GM19468 (cell line): ENCODE measurements at regions not wholly inside any gene's neighbourhood (a gene's known extent, or its start where the extent isn't known, plus 50 kb on each side); places are given as distances from the start of the nearest gene placed in this dataset.
"Not testable (repeated sequence)": the region's sequence is repeated elsewhere in the genome, so short reads cannot be mapped to it uniquely, and the experiment has no call there.

ENCODE experiments used
- ATAC-seq: cut with Tn5 transposase; IDR thresholded peaks from one replicate; pipeline ENCODE4 v1.9.1; 2021; ENCODE audit warnings: mild to moderate bottlenecking, moderate library complexity, moderate number of reproducible peaks; ENCODE audit not compliant: unreplicated experiment; ENCODE audit errors: extremely low read depth

GRCh38 chr1:148387122-148387948, 95.8 kb downstream of the PPIAL4G start:
- ATAC-seq = not testable (repeated sequence)

GRCh38 chr1:148386617-148387016, 96.5 kb downstream of the PPIAL4G start:
- ATAC-seq = no peak

- ATAC-seq = not testable (repeated sequence)
Measured at GRCh38 chr1:148386031-148386398, 97.1 kb downstream of the PPIAL4G start.

- ATAC-seq = no peak
Measured at GRCh38 chr1:148385371-148386030, 97.6 kb downstream of the PPIAL4G start.

- no peak for ATAC-seq
Measured at GRCh38 chr1:148383966-148384365, 99.1 kb downstream of the PPIAL4G start.

- no peak for ATAC-seq
Measured at GRCh38 chr1:148379697-148380096, 103.4 kb downstream of the PPIAL4G start.

- ATAC-seq = no peak
Measured at GRCh38 chr1:148379170-148379500, 104.0 kb downstream of the PPIAL4G start.

GRCh38 chr1:148377992-148378391, 105.1 kb downstream of the PPIAL4G start:
- ATAC-seq = not testable (repeated sequence)

- not testable (repeated sequence) for ATAC-seq
Measured at GRCh38 chr1:148377045-148377444, 106.1 kb downstream of the PPIAL4G start.

- no peak for ATAC-seq
Measured at GRCh38 chr1:148374101-148374500, 109.0 kb downstream of the PPIAL4G start.

GRCh38 chr1:148373192-148373925, 109.7 kb downstream of the PPIAL4G start:
- no peak for ATAC-seq

GRCh38 chr1:148372731-148373130, 110.4 kb downstream of the PPIAL4G start:
- no peak for ATAC-seq

GRCh38 chr1:148372051-148372726, 110.9 kb downstream of the PPIAL4G start:
- ATAC-seq = not testable (repeated sequence)

GRCh38 chr1:148371551-148371994, 111.5 kb downstream of the PPIAL4G start:
- peak; percentile 52 for ATAC-seq

GRCh38 chr1:148370661-148371060, 112.4 kb downstream of the PPIAL4G start:
- ATAC-seq = not testable (repeated sequence)

- no peak for ATAC-seq
Measured at GRCh38 chr1:148367596-148367995, 115.5 kb downstream of the PPIAL4G start.

- not testable (repeated sequence) for ATAC-seq
Measured at GRCh38 chr1:148366136-148366753, 116.9 kb downstream of the PPIAL4G start.

GRCh38 chr1:148365151-148365550, 118.0 kb downstream of the PPIAL4G start:
- ATAC-seq = not testable (repeated sequence)

GRCh38 chr1:148363979-148364378, 119.1 kb downstream of the PPIAL4G start:
- ATAC-seq = not testable (repeated sequence)

GRCh38 chr1:148363439-148363810, 119.7 kb downstream of the PPIAL4G start:
- no peak for ATAC-seq
